ENCODE measurements at regions not wholly inside any gene's neighbourhood (a gene's known extent, or its start where the extent isn't known, plus 50 kb on each side); places are given as distances from the start of the nearest gene placed in this dataset.

- peak; percentile 76 for DNase-seq (ENCODE audit: low spot score)
These were observed 203.7 kb downstream of the ABHD5 start for GRCh38 chr3:43894176-43895049.

GRCh38 chr3:43895573-43895972 lies 204.8 kb downstream of the ABHD5 start:
- no peak for DNase-seq (ENCODE audit: low spot score)

GRCh38 chr3:43902415-43902814 lies 211.7 kb downstream of the ABHD5 start:
- DNase-seq (ENCODE audit: low spot score) = no peak

GRCh38 chr3:43905157-43905556 lies 214.4 kb downstream of the ABHD5 start:
- no peak for DNase-seq (ENCODE audit: low spot score)

DNA sequence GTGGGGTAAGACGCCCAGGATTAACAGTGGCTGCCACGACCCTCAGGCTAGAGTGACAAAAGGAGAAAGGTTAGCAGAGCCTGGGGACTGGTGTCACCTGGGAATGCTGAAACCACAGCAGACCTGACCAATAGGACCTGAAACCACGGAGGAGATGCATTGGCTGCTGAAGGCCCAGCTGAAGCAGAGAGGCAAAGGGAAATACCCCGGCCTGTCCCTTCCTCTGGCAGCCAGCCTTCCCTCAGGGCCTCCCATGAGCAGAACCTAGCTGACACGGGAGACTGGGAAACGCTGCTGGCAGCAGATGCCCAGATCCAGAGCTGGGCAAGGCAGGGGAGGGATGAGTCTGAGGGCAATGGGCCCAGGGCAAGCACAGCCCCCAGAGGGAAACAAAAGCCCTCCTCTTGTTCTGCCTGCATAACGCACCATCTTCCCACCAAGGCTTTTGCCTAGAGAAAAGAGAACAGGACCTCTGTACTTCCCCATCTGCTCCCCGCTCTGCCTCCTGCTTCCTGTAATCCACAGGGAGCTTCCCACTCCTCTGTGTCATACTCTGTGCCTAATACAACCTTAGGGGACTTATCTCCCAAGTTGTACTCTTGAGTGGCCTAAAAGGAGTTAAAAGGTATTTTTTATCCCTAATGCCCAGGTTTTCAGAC lies 216.2 kb downstream of the ABHD5 start:
- no peak for DNase-seq (ENCODE audit: low spot score)

- no peak for DNase-seq (ENCODE audit: low spot score)
These were observed 216.7 kb downstream of the ABHD5 start for GRCh38 chr3:43907508-43907858.

GRCh38 chr3:43908456-43908855 lies 217.7 kb downstream of the ABHD5 start:
- DNase-seq (ENCODE audit: low spot score) = no peak

DNA sequence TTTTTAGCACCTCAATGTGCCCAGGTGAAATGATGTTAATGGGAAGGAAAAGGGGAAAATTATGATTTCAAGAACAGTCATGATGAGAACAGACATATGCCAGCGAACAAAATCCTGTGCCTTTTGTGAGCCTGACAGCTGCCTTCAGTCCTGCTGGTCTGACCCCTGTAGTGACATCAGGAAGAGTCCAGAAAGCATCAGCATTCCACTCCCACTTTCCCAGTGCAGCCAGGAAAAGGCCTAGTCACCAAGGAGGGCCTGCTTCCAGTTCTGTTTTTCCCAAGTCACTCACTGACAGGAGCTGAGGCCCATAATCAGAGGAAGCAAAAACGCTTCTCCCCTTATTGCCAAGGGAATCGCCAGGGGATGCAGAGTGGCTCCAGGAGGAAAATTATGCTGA lies 218.4 kb downstream of the ABHD5 start:
- no peak for DNase-seq (ENCODE audit: low spot score)

DNA sequence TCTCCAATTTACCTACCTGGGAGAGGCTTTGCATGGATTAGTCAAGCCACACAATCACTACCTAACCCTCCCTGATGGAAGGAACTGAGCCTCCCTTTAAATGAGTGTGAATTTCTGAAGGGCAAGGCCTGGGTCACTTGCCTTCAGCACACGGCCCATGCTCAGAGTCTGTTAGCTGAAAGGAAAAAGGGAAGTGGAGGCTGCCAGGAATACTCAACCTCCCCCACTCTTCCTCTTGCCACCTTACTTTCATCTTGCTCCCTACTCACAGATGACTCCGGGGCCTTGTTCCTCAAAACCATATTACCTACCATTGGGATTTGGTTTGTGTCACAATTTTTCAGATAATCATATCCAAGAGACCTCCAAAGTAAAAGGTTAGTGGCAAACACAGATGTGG lies 220.0 kb downstream of the ABHD5 start:
- DNase-seq (ENCODE audit: low spot score) = no peak

DNA sequence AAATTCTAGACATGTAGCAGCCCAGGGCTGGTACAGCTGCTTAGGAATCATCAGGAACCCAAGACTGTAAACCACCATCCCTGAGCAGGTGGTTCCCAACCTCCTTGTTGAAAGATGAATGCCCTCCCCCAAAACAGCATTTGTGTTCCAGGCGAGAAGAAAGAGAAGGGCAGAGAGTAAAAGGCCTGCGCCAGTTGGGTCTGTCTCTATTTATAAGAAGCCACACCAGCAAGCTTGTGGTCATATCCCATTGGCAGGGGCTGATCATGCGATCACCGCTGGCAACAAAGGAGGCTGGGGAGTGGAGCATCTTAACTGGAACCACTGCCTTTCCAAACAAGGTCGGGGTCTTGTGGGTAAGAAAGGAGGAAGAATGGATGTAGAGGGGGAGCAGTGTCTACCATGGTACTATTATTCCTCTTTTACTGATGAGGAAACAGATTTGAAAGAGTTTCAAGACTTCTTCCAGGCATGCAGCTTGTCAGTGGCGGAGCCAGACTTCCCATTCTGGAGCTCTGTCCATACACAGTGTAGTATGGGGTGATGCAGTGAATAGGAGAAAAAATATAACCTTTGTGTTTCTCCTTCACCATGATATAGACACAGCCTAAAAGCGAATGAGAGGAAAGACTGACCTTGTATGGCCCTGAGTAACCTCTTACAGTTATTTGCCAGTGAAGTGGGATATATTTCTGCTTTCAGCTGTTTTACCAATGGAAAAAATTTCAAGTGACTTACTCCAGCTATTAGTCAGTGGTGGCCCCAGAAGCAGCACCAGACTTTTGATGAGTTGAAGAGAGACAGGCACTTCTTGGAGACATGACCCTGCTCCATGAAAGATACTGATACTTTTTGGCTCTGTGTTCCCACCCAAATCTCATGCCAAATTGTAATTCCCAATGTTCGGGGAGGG lies 222.6 kb downstream of the ABHD5 start:
- no peak for DNase-seq (ENCODE audit: low spot score)

DNA sequence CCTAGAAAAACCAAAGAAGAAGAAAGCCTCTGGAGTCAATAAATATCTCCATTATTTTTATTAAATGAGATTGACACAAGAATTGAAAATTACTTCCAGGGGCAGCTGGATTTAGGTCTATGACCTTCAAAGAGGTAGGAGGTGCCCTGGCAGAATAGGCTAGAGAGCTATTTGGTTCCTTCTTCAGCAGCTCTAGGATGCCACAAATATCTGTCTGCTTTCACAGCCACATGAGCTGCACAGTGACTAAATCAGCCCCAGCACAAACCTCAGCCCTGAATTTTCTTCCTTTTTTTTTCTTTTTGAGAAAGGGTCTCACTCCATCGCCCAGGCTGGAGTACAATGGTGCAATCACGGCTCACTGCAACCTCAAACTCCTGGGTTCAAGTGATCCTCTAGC lies 223.5 kb downstream of the ABHD5 start:
- DNase-seq (ENCODE audit: low spot score) = no peak

DNA sequence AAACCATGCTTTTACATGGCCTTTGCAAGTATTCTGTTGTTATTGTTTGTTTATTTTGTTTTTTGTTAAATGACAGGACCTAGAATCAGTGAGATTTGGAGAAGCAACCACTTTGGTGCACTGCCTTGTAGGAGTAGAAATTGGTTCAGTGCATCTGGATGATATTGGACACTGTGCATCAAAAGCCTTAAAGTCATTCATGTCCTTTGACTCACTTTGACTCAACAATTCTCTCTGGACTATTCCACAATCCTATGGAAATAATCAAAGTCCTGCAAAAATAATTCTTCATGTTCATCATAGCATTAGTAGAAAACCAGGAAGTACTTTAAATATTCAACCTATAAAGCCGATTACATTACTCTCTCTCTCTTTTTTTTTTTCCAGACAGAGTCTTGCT lies 224.8 kb downstream of the ABHD5 start:
- no peak for DNase-seq (ENCODE audit: low spot score)

DNA sequence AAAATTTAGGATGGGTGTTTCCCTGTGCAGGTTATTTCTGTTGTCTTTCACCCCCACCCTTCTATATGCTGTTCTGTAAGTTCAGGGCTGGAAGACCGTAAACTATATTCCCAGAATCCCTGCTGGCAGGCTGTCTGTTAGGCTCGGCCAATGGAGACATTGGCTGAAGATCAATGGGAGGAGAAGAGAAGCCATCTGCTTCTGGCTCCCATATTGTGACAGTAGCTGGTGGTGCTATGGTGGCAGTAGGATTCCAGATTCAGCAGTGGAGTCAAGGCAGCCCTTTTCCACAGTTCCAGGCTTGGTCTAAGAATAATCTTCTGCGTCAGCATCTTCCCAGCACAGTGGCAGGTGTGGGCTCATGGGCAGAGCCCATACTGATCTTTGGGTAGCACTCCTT lies 226.6 kb downstream of the ABHD5 start:
- no peak for DNase-seq (ENCODE audit: low spot score)

GRCh38 chr3:43919029-43919428 lies 228.3 kb downstream of the ABHD5 start:
- DNase-seq (ENCODE audit: low spot score) = peak; percentile 29

- no peak for DNase-seq (ENCODE audit: low spot score)
These were observed 230.4 kb downstream of the ABHD5 start for GRCh38 chr3:43921056-43921648.

GRCh38 chr3:43922374-43922773 lies 231.6 kb downstream of the ABHD5 start:
- no peak for DNase-seq (ENCODE audit: low spot score)

DNA sequence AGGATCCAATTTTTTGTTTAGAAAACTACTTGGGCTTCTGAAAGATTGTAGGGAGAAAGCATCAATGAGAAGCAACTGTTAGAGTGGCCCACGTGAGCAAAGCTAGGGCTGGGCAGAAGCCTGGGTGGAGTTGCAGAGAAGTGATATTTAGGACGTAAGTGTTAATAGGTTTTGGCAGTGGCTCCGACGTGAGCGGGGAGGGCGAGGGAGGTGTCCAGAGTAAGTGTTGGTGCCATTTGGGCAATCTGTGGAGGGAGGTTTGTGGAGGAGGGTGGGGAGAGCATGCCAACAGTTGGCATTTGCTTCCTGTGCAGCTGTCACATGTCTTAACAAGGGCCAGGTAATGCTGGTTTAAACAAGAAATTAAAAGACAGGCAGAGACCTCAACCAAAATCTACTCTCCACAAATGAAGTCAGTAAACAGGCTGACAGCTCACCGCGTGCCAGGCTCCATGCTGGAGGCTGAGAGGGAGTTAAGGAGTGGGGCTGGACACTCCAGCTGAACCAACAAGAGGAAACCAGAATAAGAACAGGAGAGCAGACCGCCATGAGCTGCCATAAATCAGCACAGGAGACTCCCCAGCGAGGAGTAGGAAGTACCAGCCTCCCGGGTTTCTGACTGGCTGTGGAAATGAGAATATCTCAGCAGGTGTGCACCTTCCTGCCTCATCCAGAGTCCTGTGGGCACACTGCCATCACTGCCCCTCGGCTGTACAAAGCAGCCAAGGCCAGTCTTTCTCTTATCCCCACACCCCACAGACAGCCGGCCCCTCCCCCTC lies 232.6 kb downstream of the ABHD5 start:
- DNase-seq (ENCODE audit: low spot score) = no peak

DNA sequence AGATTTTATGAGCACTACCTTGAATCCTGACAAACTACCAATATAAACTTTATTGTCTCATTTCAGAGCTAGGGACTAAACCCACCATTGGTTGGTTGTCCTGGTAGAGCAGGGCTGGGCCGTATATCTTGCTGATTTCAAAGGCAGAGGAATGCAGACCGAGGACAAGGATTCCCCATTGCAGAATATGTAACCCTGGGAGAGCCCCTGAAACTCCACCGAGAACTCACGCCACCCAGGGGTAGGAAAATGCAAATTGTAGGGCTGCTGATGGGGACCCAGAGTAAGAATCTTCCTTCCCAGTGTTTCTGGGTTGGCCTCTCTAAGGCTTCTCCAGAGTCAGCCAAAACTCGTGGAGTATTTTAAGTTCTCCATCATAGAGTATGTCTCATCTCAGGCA lies 235.3 kb downstream of the ABHD5 start:
- no peak for DNase-seq (ENCODE audit: low spot score)

DNA sequence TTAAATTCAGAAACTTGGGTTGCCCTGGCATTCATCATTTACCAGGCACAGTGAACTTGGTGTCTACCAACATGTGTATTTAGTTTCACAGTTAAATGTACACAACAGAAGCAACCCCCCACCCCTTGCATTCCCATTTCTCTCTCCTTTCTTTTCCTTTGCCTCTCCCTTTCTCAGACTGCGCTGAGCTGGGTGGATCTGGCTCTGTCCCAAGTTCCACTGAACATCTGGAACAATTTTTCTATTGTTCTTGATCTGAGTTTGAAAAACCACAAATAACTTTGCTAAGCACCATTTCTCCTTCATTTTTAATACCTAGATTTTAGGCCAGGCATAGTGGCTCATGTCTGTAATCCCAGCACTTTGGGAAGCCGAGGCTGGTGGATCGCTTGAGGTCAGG lies 242.2 kb downstream of the ABHD5 start:
- peak; percentile 40 for DNase-seq (ENCODE audit: low spot score)

DNA sequence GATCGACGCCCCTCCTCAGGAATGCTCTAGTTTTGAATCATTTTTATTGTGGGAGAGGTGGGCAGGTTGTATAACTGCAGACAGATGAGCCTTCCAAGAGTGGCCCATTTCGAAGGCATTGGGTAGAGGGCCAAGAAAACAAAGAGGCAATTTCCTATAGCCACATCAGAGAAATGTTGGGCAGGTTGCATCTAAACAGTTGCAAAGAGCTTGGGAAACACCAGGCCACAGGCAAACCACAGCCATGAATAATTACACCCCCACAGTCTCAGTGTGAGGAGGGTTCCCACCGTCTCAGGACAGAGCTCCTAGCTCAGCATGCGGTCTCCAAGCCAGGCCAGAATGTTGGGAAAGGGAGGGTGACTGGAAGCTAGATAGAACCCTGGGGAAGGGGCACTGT lies 257.3 kb downstream of the ABHD5 start:
- no peak for DNase-seq (ENCODE audit: low spot score)

GRCh38 chr3:43949594-43949993 lies 258.9 kb downstream of the ABHD5 start:
- DNase-seq (ENCODE audit: low spot score) = no peak

All from AG08395 (cell line).